ENCODE measurements at regions not wholly inside any gene's neighbourhood (a gene's known extent, or its start where the extent isn't known, plus 50 kb on each side); places are given as distances from the start of the nearest gene placed in this dataset.

- TF ChIP-seq ATF3 (IDR thresholded peaks at IDR 0.05; ENCODE audit: borderline replicate concordance, extremely low read depth, low read depth, low read length) (no peak), ZNF217 (IDR thresholded peaks at IDR 0.05) (no peak), IRF3 (IDR thresholded peaks at IDR 0.05) (no peak)
These were observed 696.7 kb downstream of the SQOR start (continued) for GRCh38 chr15:46331546-46331945.

GRCh38 chr15:46343196-46343935 is 708.5 kb downstream of the SQOR start:
- in situ Hi-C loops (cut with MboI) (no loop called here), intact Hi-C loops (cut with micrococcal nuclease; ENCODE audit: unreplicated experiment) (no loop called here)
- ChIA-PET POLR2A (no interaction called here), RAD21 (ENCODE audit: unreplicated experiment) (no interaction called here), SMC1A (ENCODE audit: uncharacterized antibody, unreplicated experiment) (no interaction called here), CTCF (no interaction called here)
- FAIRE-seq (no peak), DNase-seq (ENCODE audit: low read depth, low spot score) (no peak), ATAC-seq (no peak)
- H3K9ac ChIP-seq (ENCODE audit: control insufficient read depth, insufficient read depth, low read length), result no peak overlapping the region
- H3K36me3 ChIP-seq (ENCODE audit: control insufficient read depth in 2 of 2, insufficient read depth in 2 of 2, low read length in 1 of 2), result no peaks in the 10 kb centered on the region
- H4K20me1 ChIP-seq (ENCODE audit: control insufficient read depth, insufficient read depth), result no peaks in the 10 kb centered on the region
- H3K4me3 ChIP-seq, result no peak overlapping the region
- no peaks in the 10 kb centered on the region for H3K4me1 ChIP-seq (ENCODE audit: control insufficient read depth, insufficient read depth, low read length)
- BruUV-seq (replicated peaks), result no TSS peak
- no peak overlapping the region for H3K27ac ChIP-seq (ENCODE audit: control insufficient read depth, insufficient read depth)
- H3K9me3 ChIP-seq (replicated peaks; ENCODE audit: control insufficient read depth, insufficient read depth, low read length), result no peaks in the 10 kb centered on the region; the same call in 2 of the 3 replicates
- 19% methylated on average over 7 of the region's 7 CpGs for WGBS (ENCODE audit: insufficient coverage, insufficient replicate concordance, low lambda C conversion rate, missing lambda C conversion rate)
- H3K79me2 ChIP-seq (ENCODE audit: control insufficient read depth, insufficient read depth, low read length), result no peaks in the 10 kb centered on the region
- H3K27me3 ChIP-seq (replicated peaks in 1 of 2; ENCODE audit: control insufficient read depth in 2 of 2, insufficient read depth in 2 of 2, low read length in 1 of 2), result no peaks in the 10 kb centered on the region
- TF ChIP-seq FOXM1 (IDR thresholded peaks at IDR 0.05; ENCODE audit: low read depth, low read length), result no peak
- TF ChIP-seq IRF5 (IDR thresholded peaks at IDR 0.05; ENCODE audit: borderline replicate concordance), result no peak
- no peak overlapping the region for H3K4me2 ChIP-seq (ENCODE audit: control insufficient read depth, insufficient read depth)
- H2AFZ ChIP-seq (ENCODE audit: control insufficient read depth, low read depth, low read length), result no peak overlapping the region

All from GM12878 (cell line).